Activated naive CD8-positive, alpha-beta T cell (primary cell): ENCODE measurements at regions not wholly inside any gene's neighbourhood (a gene's known extent, or its start where the extent isn't known, plus 50 kb on each side); places are given as distances from the start of the nearest gene placed in this dataset.

Experiments used
- H3K27ac Mint-ChIP-seq: one replicate; pipeline ENCODE4 v1.8.0; 2021; ENCODE audit warnings: mixed read lengths
- H3K27me3 Mint-ChIP-seq: one replicate; pipeline ENCODE4 v1.8.0; 2021; ENCODE audit warnings: mixed read lengths
- H3K36me3 Mint-ChIP-seq: one replicate; pipeline ENCODE4 v1.8.0; 2021; ENCODE audit warnings: mixed read lengths
- H3K4me1 Mint-ChIP-seq: one replicate; pipeline ENCODE4 v1.8.0; 2021; ENCODE audit warnings: low read depth, mixed read lengths
- H3K4me3 Mint-ChIP-seq: one replicate; pipeline ENCODE4 v1.8.0; 2021; ENCODE audit warnings: mild to moderate bottlenecking, mixed read lengths
- H3K9me3 Mint-ChIP-seq: one replicate; pipeline ENCODE4 v1.8.0; 2021; ENCODE audit warnings: low read depth, mixed read lengths

DNA sequence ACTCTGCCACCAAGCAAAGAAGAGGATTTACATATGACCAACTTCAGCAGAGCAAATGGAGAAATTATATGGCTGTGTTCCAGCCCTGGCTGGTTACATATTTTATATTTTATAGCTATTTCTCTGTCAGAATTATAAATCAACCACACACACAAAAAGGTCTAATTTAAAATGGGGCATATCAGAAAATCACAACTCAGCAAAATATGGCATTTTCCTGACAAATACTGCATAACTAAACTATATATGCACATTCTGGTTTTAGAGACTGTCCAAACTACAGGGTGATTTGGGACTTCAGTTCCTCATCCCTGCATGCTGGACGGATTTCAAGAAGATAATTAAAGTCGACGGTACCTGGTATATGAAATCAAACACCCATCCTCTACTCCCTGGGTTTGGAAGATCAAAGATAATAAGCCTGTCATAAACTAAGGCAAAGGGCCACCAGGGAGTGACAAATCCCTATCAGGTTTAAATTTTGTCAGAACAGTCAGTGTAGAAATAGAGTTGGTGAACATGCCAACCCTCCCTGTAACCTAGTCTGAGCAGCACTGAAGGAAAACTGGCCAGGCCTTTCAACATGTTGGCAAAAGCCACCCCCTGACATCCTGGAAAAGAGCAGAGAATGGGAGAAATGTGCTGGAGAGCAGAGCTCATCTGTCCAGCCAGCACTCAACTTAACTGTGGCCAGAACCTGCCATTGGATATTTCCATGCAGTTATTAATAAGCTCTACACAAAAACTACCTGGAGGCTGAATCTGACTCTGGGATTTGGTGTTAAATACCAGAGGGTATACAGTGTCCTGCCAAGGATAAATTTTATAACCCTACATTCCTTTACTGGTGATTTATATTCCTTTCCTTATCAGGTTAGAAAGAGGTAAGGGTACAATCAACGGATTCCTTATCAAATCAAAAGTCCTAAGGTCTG, 235.7 kb downstream of the ENC1 start:
- Mint-ChIP-seq H3K4me3 (no peak overlapping the region), H3K27me3 (peaks cover 1% of the 10 kb centered on the region), H3K36me3 (no peaks in the 10 kb centered on the region), H3K4me1 (peaks cover 4% of the 10 kb centered on the region), H3K27ac (no peak overlapping the region), H3K9me3 (no peaks in the 10 kb centered on the region)

DNA sequence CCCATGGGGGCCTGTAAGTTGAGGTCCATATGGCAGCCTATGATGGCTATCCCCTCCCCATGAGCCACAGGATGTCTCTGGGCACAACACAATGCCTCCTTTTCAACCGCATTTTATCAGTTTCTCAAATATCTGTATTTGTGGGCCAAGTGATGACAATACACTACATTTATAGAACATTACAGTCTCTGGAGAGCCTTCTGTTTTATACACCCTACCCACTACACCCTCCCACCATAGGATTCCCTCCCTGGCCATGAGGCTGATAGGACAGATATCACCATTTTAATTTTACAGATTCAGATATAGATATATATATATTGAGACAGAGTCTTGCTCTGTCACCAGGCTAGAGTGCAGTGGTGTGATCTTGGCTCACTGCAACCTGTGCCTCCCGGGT, 236.8 kb downstream of the ENC1 start:
- H3K4me1 Mint-ChIP-seq: peaks cover 4% of the 10 kb centered on the region
- H3K4me3 Mint-ChIP-seq: no peak overlapping the region
- H3K9me3 Mint-ChIP-seq: no peaks in the 10 kb centered on the region
- H3K36me3 Mint-ChIP-seq: no peaks in the 10 kb centered on the region
- H3K27me3 Mint-ChIP-seq: peaks cover 1% of the 10 kb centered on the region
- no peak overlapping the region for H3K27ac Mint-ChIP-seq

DNA sequence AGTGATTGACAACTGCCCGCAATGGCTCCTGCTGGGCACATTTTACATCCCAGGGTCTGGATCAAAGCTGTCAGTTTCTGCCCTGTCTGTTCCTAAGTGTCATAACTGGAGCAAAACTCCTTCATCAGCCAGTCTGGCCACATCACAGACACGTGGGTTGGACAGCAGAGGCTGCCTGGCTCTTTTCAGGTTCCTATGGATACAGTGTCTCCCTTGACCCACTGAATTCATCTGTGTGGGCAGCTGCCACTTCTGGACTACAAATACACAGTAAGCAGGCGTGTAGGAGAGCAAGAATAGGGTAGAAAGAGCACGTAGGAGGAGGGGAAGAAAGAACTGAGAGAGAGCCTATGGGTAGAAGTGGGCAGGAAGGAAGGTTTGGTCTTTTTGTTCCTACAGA, 238.0 kb downstream of the ENC1 start:
- no peaks in the 10 kb centered on the region for H3K36me3 Mint-ChIP-seq
- no peak overlapping the region for H3K27ac Mint-ChIP-seq
- H3K27me3 Mint-ChIP-seq: peaks cover 1% of the 10 kb centered on the region
- H3K9me3 Mint-ChIP-seq: no peaks in the 10 kb centered on the region
- H3K4me3 Mint-ChIP-seq: no peak overlapping the region
- peaks cover 4% of the 10 kb centered on the region for H3K4me1 Mint-ChIP-seq

DNA sequence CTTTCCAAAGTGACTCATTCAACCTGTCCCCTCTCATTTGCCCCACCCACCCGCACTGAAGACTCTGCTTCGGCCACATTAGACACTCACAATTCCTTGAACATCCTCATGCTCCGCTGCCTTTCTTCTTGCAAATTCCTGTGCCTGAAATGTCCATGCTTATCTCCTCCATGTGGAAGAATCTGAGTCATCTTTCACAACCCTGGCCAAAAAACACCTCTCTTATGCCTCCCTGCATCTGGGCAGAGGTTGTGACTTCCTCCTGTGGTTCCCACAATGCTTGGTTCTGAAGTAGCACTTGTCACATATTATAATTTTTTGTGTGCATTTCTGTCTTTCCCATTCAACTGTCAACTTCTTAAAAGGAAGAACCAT, 238.6 kb downstream of the ENC1 start:
- H3K4me1 Mint-ChIP-seq: peaks cover 4% of the 10 kb centered on the region
- no peak overlapping the region for H3K27ac Mint-ChIP-seq
- H3K9me3 Mint-ChIP-seq: no peaks in the 10 kb centered on the region
- H3K4me3 Mint-ChIP-seq: no peak overlapping the region
- peaks cover 1% of the 10 kb centered on the region for H3K27me3 Mint-ChIP-seq
- no peaks in the 10 kb centered on the region for H3K36me3 Mint-ChIP-seq

- Mint-ChIP-seq H3K27ac (no peak overlapping the region), H3K4me1 (peaks cover 4% of the 10 kb centered on the region), H3K27me3 (peaks cover 1% of the 10 kb centered on the region), H3K4me3 (no peak overlapping the region), H3K9me3 (no peaks in the 10 kb centered on the region), H3K36me3 (no peaks in the 10 kb centered on the region)
Measured at GRCh38 chr5:74401281-74401945, 239.1 kb downstream of the ENC1 start.

DNA sequence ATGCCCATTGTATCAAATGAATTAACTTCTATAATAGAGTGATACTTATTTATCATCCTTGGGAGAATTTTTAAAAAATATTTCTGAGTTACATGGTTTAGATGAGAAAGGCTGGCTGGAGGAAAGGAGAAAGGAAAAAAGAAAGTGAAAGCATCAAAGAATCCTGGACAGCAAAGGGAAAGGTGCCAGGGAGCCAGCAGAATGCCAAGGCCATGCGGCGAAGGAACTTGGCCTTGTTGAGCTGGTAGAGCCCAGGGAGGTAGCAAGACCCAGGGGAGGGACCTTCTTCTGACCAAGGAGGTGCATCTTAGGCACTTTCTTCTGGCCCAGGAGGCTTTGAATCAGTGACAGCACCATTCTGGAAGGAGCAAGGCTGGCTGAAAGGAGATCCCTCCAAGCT, 240.5 kb downstream of the ENC1 start:
- H3K4me3 Mint-ChIP-seq: no peak overlapping the region
- H3K9me3 Mint-ChIP-seq: no peaks in the 10 kb centered on the region
- peaks cover 4% of the 10 kb centered on the region for H3K4me1 Mint-ChIP-seq
- H3K27ac Mint-ChIP-seq: no peak overlapping the region
- H3K36me3 Mint-ChIP-seq: no peaks in the 10 kb centered on the region
- H3K27me3 Mint-ChIP-seq: peaks cover 1% of the 10 kb centered on the region

- Mint-ChIP-seq H3K9me3 (no peaks in the 10 kb centered on the region), H3K36me3 (no peaks in the 10 kb centered on the region), H3K4me3 (no peak overlapping the region), H3K27ac (no peak overlapping the region), H3K4me1 (no peaks in the 10 kb centered on the region), H3K27me3 (no peaks in the 10 kb centered on the region)
Measured at GRCh38 chr5:74396913-74397622, 243.5 kb downstream of the ENC1 start.

GRCh38 chr5:74394916-74395880, 245.3 kb downstream of the ENC1 start:
- Mint-ChIP-seq H3K4me1 (no peaks in the 10 kb centered on the region), H3K27ac (no peak overlapping the region), H3K4me3 (no peak overlapping the region), H3K27me3 (no peaks in the 10 kb centered on the region), H3K36me3 (no peaks in the 10 kb centered on the region), H3K9me3 (no peaks in the 10 kb centered on the region)

GRCh38 chr5:74394528-74394915, 246.0 kb downstream of the ENC1 start:
- H3K36me3 Mint-ChIP-seq: no peaks in the 10 kb centered on the region
- no peaks in the 10 kb centered on the region for H3K4me1 Mint-ChIP-seq
- H3K9me3 Mint-ChIP-seq: no peaks in the 10 kb centered on the region
- H3K4me3 Mint-ChIP-seq: no peak overlapping the region
- H3K27ac Mint-ChIP-seq: no peak overlapping the region
- H3K27me3 Mint-ChIP-seq: no peaks in the 10 kb centered on the region

GRCh38 chr5:74393943-74394342, 246.6 kb downstream of the ENC1 start:
- Mint-ChIP-seq H3K9me3 (no peaks in the 10 kb centered on the region), H3K27me3 (no peaks in the 10 kb centered on the region), H3K36me3 (no peaks in the 10 kb centered on the region), H3K4me3 (no peak overlapping the region), H3K27ac (no peak overlapping the region), H3K4me1 (no peaks in the 10 kb centered on the region)

DNA sequence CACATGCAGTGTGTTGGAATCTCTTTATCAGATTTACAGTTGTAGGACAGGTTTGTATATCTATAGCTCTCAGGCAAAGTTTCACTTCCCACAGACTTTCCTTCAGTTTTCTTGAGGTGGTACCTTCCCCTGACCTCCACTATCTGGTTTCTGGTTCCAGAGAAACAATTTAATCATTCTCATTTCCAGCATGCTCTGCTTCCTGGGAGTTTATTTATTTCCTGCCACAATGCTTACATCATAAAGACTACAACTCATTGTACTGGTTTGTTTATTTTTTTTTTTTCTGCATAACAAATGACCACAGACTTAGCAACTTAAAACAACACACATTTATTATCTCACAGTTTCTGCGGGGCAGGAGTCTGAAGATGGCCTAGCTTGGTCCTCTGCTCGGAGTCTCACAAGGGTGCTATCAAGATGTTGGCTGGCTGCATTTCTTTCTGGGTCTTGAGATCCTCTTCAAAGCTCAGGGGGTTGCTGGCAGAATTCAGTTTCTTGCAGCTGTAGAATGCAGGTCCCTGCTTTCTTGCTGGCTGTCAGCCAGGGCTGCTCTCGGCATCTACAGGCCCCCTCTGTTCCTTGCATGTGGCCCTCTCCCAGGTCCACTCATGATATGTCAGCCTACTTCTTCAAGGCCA, 247.7 kb downstream of the ENC1 start:
- Mint-ChIP-seq H3K36me3 (no peaks in the 10 kb centered on the region), H3K4me1 (no peaks in the 10 kb centered on the region), H3K27ac (no peak overlapping the region), H3K4me3 (no peak overlapping the region), H3K9me3 (no peaks in the 10 kb centered on the region), H3K27me3 (no peaks in the 10 kb centered on the region)

GRCh38 chr5:74391410-74391809, 249.1 kb downstream of the ENC1 start:
- Mint-ChIP-seq H3K27ac (no peak overlapping the region), H3K4me3 (no peak overlapping the region), H3K27me3 (no peaks in the 10 kb centered on the region), H3K9me3 (no peaks in the 10 kb centered on the region), H3K36me3 (no peaks in the 10 kb centered on the region), H3K4me1 (no peaks in the 10 kb centered on the region)

GRCh38 chr5:74390822-74391221, 249.7 kb downstream of the ENC1 start:
- no peaks in the 10 kb centered on the region for H3K27me3 Mint-ChIP-seq
- no peaks in the 10 kb centered on the region for H3K36me3 Mint-ChIP-seq
- no peak overlapping the region for H3K4me3 Mint-ChIP-seq
- H3K9me3 Mint-ChIP-seq: no peaks in the 10 kb centered on the region
- H3K4me1 Mint-ChIP-seq: no peaks in the 10 kb centered on the region
- no peak overlapping the region for H3K27ac Mint-ChIP-seq

DNA sequence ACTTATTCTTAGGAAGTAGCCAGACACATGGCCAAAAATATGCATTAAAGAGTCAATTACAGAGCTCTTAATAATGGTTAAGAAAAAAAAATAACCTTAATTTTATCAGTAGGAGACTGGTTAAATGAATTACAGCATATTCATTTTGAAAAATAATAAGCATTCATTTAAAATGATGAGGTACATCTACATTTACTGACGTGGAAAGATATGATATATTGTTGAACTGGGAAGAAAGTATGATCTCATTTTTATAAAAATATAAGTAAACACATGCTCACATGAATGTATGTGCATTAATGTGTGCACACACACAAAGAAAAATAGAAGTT, 250.3 kb downstream of the ENC1 start:
- no peaks in the 10 kb centered on the region for H3K27me3 Mint-ChIP-seq

More for the DNA sequence above, 250.3 kb downstream of the ENC1 start:
- no peaks in the 10 kb centered on the region for H3K36me3 Mint-ChIP-seq
- no peak overlapping the region for H3K27ac Mint-ChIP-seq
- H3K4me1 Mint-ChIP-seq: no peaks in the 10 kb centered on the region
- no peaks in the 10 kb centered on the region for H3K9me3 Mint-ChIP-seq
- H3K4me3 Mint-ChIP-seq: no peak overlapping the region
